Activated CD8-positive, alpha-beta memory T cell treated with anti-CD3 and anti-CD28 coated beads for 36 hours (primary cell): ENCODE measurements at regions not wholly inside any gene's neighbourhood (a gene's known extent, or its start where the extent isn't known, plus 50 kb on each side); places are given as distances from the start of the nearest gene placed in this dataset.
"Not testable (repeated sequence)": the region's sequence is repeated elsewhere in the genome, so short reads cannot be mapped to it uniquely, and the experiment has no call there.

ENCODE experiments used
- CTCF ChIA-PET: fragments of 350-600 bp; sonication (Branson Sonifier 250); formaldehyde crosslinking; loops from one replicate; lab custom pipeline; 2021; ENCODE audit warnings: antibody characterized with exemption; lab: Charles Lee
- POLR2A ChIA-PET: fragments of 350-600 bp; sonication (Branson Sonifier 250); formaldehyde crosslinking; loops from one replicate; lab custom pipeline; 2021; ENCODE audit warnings: antibody characterized with exemption; lab: Charles Lee

DNA sequence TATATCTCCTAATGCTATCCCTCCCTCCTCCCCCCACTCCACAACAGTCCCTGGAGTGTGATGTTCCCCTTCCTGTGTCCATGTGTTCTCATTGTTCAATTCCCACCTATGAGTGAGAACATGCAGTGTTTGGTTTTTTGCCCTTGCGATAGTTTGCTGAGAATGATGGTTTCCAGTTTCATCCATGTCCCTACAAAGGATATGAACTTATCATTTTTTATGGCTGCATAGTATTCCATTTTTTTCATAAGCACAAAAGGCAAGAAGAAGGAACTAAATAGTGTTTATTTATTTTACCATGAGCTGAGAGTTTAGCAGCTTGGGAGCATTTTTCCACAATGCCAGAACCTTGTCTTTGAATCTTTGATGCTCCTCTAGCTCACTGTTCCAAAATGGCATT is 113.6 kb upstream of the OR4E1 start:
- POLR2A ChIA-PET, CTCF ChIA-PET: not testable (repeated sequence)

DNA sequence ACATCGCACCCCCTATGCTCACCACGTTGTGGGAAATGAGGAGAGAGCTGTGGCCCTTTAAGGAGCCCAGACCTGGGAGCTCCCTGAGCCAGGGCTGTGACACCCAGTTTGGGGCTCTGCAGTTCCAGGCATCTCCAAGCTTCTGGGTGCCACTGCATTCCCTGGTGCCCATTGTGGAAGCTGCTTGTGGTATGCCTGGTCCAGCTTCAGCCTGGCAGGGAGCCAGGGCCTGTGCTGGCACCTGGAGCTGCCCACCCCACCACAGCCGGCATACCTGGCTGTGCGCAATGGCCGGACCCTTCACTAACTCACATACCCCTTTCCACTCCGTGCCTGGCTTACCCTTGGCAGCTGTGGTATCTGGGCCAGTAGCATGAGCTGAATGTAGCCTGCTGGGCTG is 107.9 kb upstream of the OR4E1 start:
- ChIA-PET POLR2A (no interaction called here), CTCF (interaction anchor here (1.9 kb wide), 1 partner anchor 12 kb away, joined by 5 read pairs; no protein-coding TSS in a partner anchor)

DNA sequence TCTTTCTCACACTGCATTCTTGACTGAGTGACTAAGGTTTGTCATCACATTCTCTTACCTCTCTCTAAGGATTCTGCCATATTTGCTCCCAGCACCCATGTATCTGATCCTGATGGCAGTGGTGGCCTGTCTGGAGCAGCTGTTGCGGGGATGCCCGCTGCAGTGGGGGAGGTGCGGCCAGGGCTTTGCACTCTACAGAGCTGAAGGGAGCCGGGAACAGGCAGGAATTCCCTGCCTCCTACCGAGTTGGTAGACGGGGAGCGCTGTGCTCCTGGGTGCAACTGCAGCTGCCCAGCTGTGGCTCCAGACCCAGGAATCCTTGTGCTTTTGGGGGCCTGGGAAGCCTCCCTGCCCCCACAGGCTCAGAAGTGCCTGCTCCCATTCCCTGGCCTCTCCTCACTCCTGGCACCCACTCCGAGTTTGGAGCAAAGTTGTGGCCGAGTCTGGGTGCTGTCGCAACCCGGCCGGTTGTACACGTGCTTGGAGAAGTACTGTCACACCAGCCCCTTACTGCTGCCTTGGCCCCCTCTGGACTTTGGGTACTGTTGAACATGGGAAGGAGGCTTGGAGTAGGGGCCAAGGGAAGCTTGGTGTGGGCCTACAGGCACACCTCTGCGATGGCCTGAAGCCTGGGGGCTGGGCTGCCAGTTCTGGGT is 106.9 kb upstream of the OR4E1 start:
- POLR2A ChIA-PET: no interaction called here
- CTCF ChIA-PET: interaction anchor here (0.8 to 1.9 kb wide), 2 partner anchors 11 kb away, joined by 3 to 5 read pairs; no protein-coding TSS in a partner anchor

DNA sequence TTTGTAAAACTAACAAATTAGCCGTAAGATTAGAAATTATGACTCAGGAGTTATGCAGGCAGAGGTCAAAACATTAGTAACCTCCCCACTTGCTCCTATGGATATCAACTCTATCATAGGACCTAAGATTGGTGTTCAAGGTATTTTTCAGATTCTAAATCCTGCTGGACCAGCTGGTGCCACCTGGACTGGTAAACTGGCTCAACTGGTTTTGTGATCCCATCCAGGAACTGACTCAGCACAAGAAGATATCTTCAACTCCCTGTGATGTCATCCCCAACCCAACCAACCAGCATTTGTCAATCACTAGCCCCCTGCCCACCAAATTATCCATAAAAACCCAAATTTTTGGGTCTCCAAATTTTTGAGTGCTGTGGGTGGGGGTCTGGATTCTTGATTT is 98.1 kb upstream of the OR4E1 start:
- CTCF ChIA-PET: no interaction called here
- POLR2A ChIA-PET: no interaction called here

DNA sequence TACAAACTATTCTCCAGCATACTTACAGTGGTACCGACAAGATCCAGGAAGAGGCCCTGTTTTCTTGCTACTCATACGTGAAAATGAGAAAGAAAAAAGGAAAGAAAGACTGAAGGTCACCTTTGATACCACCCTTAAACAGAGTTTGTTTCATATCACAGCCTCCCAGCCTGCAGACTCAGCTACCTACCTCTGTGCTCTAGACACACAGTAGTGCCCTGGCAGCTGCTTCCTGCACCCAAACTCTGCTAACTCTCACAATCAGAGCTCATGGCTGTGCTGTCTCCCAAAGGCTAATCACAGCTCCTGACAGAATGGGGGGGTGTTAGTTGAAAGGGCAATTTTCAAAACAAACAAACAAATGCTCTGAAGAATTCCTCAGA is 95.2 kb upstream of the OR4E1 start:
- ChIA-PET POLR2A (no interaction called here), CTCF (interaction anchor here (1.4 to 1.5 kb wide), 3 partner anchors 10 to 56 kb away, joined by 3 to 5 read pairs (median 4); no protein-coding TSS in a partner anchor)

DNA sequence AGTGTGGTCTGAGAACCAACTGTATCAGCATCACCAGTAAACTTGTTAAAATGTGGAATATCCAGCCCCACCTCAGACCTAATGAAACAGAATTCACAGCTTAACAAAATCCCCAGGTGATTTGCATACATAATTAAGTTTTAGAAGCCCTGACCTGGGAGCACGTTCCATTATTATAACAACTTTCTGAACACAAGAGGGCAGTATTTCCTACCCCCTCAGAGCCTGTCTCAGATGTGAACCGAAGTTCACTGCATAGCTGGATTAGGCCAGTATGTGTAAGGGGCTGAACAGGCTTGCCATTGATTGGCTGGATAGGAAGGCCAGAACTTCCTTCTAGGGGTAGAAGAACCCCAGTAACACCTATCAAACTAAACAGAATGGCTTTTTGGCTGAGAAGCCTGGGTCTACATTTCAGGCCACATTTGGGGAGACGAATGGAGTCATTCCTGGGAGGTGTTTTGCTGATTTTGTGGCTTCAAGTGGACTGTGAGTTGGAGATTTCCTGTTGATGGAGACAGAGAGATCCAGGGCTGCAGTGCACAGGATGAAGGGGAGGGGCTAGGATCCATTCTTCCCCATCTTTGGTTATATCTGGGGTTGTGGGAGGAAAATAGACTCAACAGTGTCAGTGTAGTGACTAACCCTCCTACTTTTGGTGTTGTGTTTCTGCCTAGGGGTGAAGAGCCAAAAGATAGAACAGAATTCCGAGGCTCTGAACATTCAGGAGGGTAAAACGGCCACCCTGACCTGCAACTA is 94.7 kb upstream of the OR4E1 start:
- CTCF ChIA-PET: interaction anchor here (0.7 to 1.7 kb wide), 5 partner anchors 11 to 773 kb away, joined by 3 to 4 read pairs (median 3); no protein-coding TSS in a partner anchor
- POLR2A ChIA-PET: interaction anchor here (0.5 kb wide), 1 partner anchor 298 kb away, joined by 3 read pairs; no protein-coding TSS in a partner anchor

DNA sequence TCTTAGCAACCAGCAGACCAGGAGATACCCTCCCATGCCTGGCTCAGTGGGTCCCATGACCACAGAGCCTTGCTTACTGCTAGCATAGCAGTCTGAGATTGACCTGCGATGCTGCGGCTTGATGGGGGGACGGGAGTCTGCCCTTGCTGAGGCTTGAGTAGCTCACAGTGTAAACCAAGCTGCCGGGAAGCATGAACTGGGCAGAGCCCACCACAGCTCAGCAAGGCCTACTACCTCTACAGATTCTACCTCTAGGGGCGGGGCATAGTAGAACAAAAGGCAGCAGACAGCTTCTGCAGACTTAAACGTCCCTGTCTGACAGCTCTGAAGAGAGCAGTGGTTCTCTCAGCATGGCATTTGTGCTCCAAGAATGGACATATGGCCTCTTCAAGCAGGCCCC is 86.7 kb upstream of the OR4E1 start:
- CTCF ChIA-PET, POLR2A ChIA-PET: not testable (repeated sequence)

DNA sequence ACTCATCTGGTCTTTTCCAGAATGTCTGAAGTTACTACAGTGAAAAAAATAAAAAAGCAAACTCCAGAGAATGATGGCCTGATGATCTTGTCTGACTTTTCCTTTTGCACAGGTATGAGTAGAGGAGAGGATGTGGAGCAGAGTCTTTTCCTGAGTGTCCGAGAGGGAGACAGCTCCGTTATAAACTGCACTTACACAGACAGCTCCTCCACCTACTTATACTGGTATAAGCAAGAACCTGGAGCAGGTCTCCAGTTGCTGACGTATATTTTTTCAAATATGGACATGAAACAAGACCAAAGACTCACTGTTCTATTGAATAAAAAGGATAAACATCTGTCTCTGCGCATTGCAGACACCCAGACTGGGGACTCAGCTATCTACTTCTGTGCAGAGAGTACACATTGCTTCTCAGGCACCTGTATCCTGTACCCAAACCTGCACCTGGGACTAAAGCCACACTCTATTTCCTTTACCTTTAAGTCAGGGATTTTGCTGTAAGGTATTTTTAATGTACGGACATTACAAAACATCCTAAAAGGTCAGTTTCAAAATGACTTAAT is 75.8 kb upstream of the OR4E1 start:
- POLR2A ChIA-PET: no interaction called here
- CTCF ChIA-PET: interaction anchor here (0.6 to 1.1 kb wide), 3 partner anchors 18 to 187 kb away, joined by 3 to 4 read pairs (median 3); no protein-coding TSS in a partner anchor

DNA sequence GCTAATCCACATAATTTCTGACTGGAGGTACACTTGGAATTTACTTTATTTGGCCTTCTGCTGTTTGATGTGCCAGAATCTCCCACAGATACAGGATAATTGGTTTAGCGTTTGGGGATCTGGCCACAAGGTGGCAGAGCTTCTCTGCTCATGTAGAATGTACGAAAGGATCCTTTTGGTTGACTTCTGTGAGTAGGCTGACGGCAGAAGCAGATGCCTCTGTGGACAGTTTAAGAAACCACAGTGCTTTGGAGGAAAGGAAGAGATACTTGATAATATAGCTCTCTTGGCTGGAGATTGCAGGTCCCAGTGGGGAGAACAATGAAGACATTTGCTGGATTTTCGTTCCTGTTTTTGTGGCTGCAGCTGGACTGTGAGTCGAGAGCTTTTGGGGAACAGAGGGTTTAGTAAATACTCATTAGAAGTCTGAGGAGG is 75.3 kb upstream of the OR4E1 start:
- CTCF ChIA-PET: interaction anchor here (0.6 to 1.1 kb wide), 3 partner anchors 19 to 186 kb away, joined by 3 to 4 read pairs (median 3); no protein-coding TSS in a partner anchor
- POLR2A ChIA-PET: interaction anchor here (0.5 to 0.7 kb wide), 2 partner anchors 792 to 807 kb away, joined by 3 read pairs; no protein-coding TSS in a partner anchor

DNA sequence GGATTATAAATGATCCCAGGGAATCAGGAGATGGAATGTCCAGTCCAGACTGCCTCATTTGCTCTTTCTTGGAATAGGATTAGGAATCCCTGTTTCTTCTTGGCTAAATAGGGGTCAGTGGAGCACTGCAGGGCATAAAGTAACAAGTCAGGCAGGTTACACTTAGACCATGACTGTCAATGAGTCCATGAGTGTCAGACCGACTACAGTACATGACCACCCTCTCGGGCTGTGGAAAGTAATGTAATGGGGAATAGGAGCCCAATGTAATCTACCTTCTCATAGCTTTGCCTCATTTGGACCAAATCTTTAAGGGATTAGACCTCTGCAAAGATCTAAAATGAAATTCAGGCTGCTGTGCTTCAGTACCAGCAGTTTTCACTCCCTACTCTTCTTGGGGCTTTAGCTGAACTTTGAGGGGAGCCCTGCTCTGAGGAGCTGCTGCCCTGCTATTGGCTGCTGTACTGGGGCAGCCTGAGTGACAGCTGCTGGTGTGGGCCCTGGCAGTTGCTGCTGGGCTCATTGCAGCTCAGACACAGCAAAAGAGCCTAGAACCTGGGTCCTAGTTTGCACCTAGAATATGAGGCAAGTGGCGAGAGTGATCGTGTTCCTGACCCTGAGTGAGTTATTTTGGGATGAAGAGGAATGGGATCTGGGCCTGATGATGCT is 62.2 kb upstream of the OR4E1 start:
- ChIA-PET CTCF (no interaction called here), POLR2A (interaction anchor here (0.5 to 1.0 kb wide), 2 partner anchors 808 to 820 kb away, joined by 6 to 8 read pairs; no protein-coding TSS in a partner anchor)

DNA sequence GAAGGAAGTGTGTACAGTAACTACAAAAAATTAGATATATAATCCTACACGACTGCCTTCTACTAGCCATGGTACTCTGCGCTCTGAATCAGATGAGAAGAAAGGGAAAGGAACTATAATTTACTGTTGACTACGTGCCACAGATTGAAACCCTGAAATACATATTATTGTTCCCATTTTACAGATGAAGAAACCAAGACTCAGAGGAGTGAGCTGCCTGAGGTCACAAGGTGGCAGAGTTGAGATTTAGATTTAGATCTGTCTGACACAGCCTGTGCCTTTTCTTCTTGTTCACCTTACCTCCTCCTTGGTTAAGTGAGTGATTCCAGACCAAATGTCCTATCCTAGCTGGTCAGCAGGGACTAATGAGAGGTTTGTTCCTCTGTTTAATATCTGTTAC is 61.6 kb upstream of the OR4E1 start:
- POLR2A ChIA-PET: interaction anchor here (0.5 kb wide), 1 partner anchor 808 kb away, joined by 8 read pairs; no protein-coding TSS in a partner anchor

DNA sequence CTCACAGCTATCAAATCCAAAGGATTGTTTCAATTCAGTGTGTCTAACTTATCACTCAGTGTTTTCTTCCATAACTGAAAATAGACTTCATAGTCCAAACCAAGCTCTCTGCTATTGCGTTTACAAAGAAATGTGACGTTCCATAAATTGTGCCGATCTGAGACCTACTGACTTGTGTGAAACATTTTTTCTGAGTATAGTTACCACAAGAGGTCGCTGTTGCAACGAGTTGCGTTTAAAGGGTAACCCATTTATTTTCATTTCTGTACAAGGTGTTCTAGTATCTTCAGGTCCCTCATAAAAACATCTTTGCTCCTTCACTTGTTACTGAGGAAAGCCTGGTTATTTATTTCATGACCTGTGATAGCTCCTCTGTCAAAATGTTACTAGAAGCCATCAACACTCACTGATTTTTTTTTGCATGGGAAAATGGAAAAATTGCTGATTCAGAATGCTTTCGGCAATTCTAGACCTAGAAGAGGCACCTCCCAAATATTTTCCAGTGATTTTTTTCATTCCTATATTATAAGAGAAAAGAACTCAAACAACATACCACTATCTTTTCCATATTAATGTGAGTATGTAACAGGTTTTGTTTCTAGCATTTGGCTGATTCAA is 60.9 kb upstream of the OR4E1 start:
- ChIA-PET CTCF (interaction anchor here (0.5 to 1.3 kb wide), 4 partner anchors 39 to 1125 kb away, joined by 3 to 4 read pairs (median 3); no protein-coding TSS in a partner anchor), POLR2A (no interaction called here)

More for the DNA sequence above, 61.6 kb upstream of the OR4E1 start:
- CTCF ChIA-PET: no interaction called here

DNA sequence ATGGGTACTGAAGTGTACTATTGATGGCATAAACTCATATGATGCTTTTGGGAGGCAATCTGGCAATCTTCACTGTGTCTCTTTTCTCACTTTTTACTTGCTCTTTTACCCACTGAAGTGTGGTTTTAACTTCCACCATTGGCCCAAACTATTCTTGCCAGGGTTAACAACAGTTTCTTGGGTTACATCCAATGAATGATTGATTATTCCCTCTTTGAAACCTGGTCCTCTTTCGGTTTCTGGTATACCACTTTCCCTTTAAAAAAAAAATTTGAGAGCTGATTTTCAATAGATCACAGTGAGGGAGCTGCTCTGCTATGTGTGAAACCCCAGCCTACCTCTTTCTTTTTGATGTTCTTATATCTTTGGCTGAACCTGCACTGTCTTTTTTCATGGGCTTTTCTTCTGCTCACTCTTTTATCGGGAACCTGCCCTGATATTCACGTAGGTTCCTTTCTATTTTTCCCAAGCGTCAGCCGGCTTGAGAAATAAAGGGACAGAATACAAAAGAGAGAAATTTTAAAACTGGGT is 56.1 kb upstream of the OR4E1 start:
- CTCF ChIA-PET: no interaction called here
- POLR2A ChIA-PET: no interaction called here

DNA sequence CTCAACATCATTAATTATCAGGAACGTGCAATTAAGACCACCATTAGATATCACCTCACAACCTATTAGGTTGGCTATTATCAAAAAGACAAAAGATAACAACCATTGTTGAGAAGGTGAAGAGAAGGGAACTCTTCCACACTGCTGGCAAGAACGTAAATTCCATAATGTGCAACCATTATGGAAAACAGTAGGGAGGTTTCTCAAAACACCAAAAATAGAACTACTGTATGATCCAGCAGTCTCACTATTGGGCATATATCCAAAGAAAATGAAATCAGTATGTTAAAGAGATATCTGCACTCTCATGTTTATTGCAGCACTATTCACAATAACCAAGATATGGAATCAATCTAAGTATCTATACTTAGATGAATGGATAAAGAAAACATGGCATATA is 51.6 kb upstream of the OR4E1 start:
- CTCF ChIA-PET: no interaction called here
- POLR2A ChIA-PET: no interaction called here

DNA sequence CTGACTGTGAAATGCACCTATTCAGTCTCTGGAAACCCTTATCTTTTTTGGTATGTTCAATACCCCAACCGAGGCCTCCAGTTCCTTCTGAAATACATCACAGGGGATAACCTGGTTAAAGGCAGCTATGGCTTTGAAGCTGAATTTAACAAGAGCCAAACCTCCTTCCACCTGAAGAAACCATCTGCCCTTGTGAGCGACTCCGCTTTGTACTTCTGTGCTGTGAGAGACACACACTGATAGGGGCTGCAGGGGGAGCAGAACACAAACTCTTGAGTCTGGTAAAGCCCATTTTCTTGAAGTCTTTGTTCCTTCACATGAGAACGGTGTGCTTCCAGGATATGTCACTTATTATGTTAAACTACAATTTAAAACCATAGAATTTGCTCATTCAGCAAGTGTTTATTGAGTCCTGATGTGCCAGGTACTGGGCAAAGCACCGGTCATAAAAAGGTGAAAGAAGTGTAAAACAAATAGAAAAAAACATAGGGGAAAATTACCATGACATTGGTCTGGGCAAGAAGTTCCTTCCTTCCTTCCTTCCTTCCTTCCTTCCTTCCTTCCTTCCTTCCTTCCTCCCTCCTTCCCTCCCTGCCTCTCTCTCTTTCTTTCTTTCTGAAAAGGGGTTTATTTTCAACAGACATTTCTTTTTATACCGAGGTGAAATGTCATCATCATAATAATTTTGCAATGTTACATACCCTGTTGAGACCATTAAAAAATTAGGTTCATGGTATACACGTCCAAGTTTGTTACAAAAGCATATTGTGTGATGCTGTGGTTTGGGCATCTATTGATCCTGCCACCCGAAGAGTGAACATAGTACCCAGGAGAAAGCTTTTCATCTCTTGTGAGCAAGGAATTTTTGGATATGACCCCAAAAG is 50.7 kb upstream of the OR4E1 start:
- ChIA-PET CTCF (interaction anchor here (0.8 to 1.5 kb wide), 4 partner anchors 13 to 225 kb away, joined by 3 to 4 read pairs (median 4); no protein-coding TSS in a partner anchor), POLR2A (interaction anchor here (0.7 to 1.1 kb wide), 2 partner anchors 7 to 827 kb away, joined by 3 read pairs; no protein-coding TSS in a partner anchor)

DNA sequence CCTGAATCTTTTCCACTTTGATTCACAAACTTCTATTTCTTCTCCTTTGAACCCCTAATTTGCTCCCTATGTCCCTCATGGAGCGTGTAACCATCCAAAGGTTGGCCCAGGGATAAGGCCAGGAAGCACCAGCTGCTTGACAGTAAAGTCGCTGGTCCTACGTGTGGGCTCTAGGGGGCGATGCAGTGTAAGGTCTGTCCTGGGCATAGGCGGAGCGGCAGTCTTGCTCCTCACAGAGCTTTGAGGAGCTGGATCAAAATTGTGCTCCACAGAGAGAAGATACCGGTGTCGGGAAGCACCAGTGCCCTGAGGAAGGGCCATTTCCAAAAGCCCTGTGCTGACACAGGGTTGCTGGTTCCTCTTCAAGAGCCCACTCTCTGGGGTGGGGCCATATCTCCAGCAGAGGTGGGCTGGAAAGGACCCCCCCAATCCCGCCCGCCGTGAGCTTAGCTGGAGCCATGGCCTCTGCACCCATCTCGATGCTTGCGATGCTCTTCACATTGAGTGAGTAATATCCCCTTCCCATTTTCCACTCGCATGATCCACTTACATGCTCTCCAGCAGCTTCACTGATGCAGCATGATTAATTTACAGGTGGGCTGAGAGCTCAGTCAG is 49.9 kb upstream of the OR4E1 start:
- POLR2A ChIA-PET: interaction anchor here (0.7 to 1.1 kb wide), 2 partner anchors 8 to 827 kb away, joined by 3 read pairs; no protein-coding TSS in a partner anchor

More for the DNA sequence above, 49.9 kb upstream of the OR4E1 start:
- CTCF ChIA-PET: interaction anchor here (0.6 to 1.5 kb wide), 5 partner anchors 13 to 1475 kb away, joined by 3 to 4 read pairs (median 3); no protein-coding TSS in a partner anchor
